NCI-H446 treated with DMSO at 0.1 percent for 48 hours (cell line): ENCODE measurements at regions not wholly inside any gene's neighbourhood (a gene's known extent, or its start where the extent isn't known, plus 50 kb on each side); places are given as distances from the start of the nearest gene placed in this dataset.
"Not testable (repeated sequence)": the region's sequence is repeated elsewhere in the genome, so short reads cannot be mapped to it uniquely, and the experiment has no call there.

Experiments
- DNase-seq: peaks from one replicate; lab custom pipeline; 2025; lab: John Stamatoyannopoulos, UW

DNA sequence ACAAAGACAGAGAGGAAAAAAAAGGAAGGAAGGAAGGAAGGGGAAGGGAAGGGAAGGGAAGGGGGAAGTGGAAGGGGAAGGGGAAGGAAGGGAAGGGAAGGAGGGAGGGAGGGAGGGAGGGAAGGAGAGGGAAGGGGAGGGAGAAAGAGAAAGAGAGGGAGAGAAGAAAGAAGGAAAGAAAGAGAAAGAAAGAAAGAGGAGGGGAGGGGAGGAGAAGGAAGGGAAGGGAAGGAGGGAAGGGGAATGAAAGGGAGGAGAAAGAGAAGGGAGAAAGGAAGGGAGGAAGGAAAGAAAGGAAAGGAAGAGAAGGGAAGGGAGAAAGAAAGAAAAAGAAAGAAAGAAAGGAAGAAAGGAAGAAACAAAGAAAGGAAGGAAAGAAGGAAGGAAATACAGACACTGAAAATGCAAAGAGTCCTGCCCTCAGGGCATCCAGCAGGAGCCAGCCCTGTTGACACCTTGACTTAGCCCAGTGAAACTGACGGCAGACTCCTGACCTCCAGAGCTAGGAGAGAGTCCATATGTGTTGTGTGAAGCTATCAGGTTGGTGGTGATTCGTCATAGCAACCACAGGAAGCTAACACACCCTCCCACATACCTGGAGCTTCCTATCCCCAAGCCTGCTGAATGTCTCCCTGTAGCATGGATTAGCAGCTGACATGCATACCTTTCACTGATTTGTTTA is 58.7 kb upstream of the SULF2 start:
- DNase-seq, result no peak

- DNase-seq, result not testable (repeated sequence)
These were observed 57.7 kb upstream of the SULF2 start for GRCh38 chr20:47842950-47843349.

GRCh38 chr20:47842004-47842403 is 56.7 kb upstream of the SULF2 start:
- not testable (repeated sequence) for DNase-seq

- DNase-seq, result not testable (repeated sequence)
These were observed 51.1 kb upstream of the SULF2 start for GRCh38 chr20:47836256-47836817.
